ENCODE measurements at regions not wholly inside any gene's neighbourhood (a gene's known extent, or its start where the extent isn't known, plus 50 kb on each side); places are given as distances from the start of the nearest gene placed in this dataset.

- TF ChIP-seq CEBPB (IDR thresholded peaks at IDR 0.05) (no peak), NFIC (IDR thresholded peaks at IDR 0.05) (no peak), TAF1 (IDR thresholded peaks at IDR 0.05; ENCODE audit: low read depth) (no peak), FOXM1 (IDR thresholded peaks at IDR 0.05; ENCODE audit: borderline replicate concordance, low read depth) (no peak)
Measured at GRCh38 chr7:156178857-156179256, 366.6 kb upstream of the SHH start.

GRCh38 chr7:156178214-156178613 lies 366.0 kb upstream of the SHH start:
- TF ChIP-seq TCF12 (IDR thresholded peaks at IDR 0.05; ENCODE audit: low read depth) = no peak
- TF ChIP-seq USF1 (IDR thresholded peaks at IDR 0.05) = no peak
- TF ChIP-seq RAD21 (IDR thresholded peaks at IDR 0.05; ENCODE audit: low read depth) = no peak
- TF ChIP-seq EP300 (IDR thresholded peaks at IDR 0.05; ENCODE audit: borderline replicate concordance) = no peak
- TF ChIP-seq CREB1 (IDR thresholded peaks at IDR 0.05; ENCODE audit: low read depth) = no peak
- TF ChIP-seq TEAD4 (IDR thresholded peaks at IDR 0.05) = no peak
- TF ChIP-seq CEBPB (IDR thresholded peaks at IDR 0.05) = no peak
- TF ChIP-seq NFIC (IDR thresholded peaks at IDR 0.05) = no peak
- no peak for TF ChIP-seq REST (IDR thresholded peaks at IDR 0.05; ENCODE audit: low read depth)
- no peak for TF ChIP-seq TAF1 (IDR thresholded peaks at IDR 0.05; ENCODE audit: low read depth)
- TF ChIP-seq ZBTB7A (IDR thresholded peaks at IDR 0.05; ENCODE audit: low read depth) = no peak
- TF ChIP-seq EGR1 (IDR thresholded peaks at IDR 0.05) = no peak
- no peak for TF ChIP-seq MAX (IDR thresholded peaks at IDR 0.05)
- TF ChIP-seq YY1 (IDR thresholded peaks at IDR 0.05; ENCODE audit: low read depth) = no peak
- no peak for TF ChIP-seq FOXM1 (IDR thresholded peaks at IDR 0.05; ENCODE audit: borderline replicate concordance, low read depth)

- TF ChIP-seq ZBTB7A (IDR thresholded peaks at IDR 0.05; ENCODE audit: low read depth) = no peak
- TF ChIP-seq CEBPB (IDR thresholded peaks at IDR 0.05) = no peak
- no peak for TF ChIP-seq NFIC (IDR thresholded peaks at IDR 0.05)
- no peak for TF ChIP-seq YY1 (IDR thresholded peaks at IDR 0.05; ENCODE audit: low read depth)
- no peak for TF ChIP-seq RAD21 (IDR thresholded peaks at IDR 0.05; ENCODE audit: low read depth)
- TF ChIP-seq USF1 (IDR thresholded peaks at IDR 0.05) = no peak
Measured at GRCh38 chr7:156177422-156178055, 365.3 kb upstream of the SHH start.

- TF ChIP-seq ZBTB7A (IDR thresholded peaks at IDR 0.05; ENCODE audit: low read depth) = no peak
- TF ChIP-seq RAD21 (IDR thresholded peaks at IDR 0.05; ENCODE audit: low read depth) = no peak
- no peak for TF ChIP-seq EGR1 (IDR thresholded peaks at IDR 0.05)
- TF ChIP-seq YY1 (IDR thresholded peaks at IDR 0.05; ENCODE audit: low read depth) = no peak
- TF ChIP-seq TAF1 (IDR thresholded peaks at IDR 0.05; ENCODE audit: low read depth) = no peak
- no peak for TF ChIP-seq USF1 (IDR thresholded peaks at IDR 0.05)
- no peak for TF ChIP-seq REST (IDR thresholded peaks at IDR 0.05; ENCODE audit: low read depth)
- TF ChIP-seq CREB1 (IDR thresholded peaks at IDR 0.05; ENCODE audit: low read depth) = no peak
- no peak for TF ChIP-seq NFIC (IDR thresholded peaks at IDR 0.05)
- TF ChIP-seq TEAD4 (IDR thresholded peaks at IDR 0.05) = no peak
- no peak for TF ChIP-seq TCF12 (IDR thresholded peaks at IDR 0.05; ENCODE audit: low read depth)
- no peak for TF ChIP-seq EP300 (IDR thresholded peaks at IDR 0.05; ENCODE audit: borderline replicate concordance)
- no peak for TF ChIP-seq MAX (IDR thresholded peaks at IDR 0.05)
Measured at GRCh38 chr7:156176039-156176438, 363.8 kb upstream of the SHH start.

GRCh38 chr7:156175003-156175402 lies 362.7 kb upstream of the SHH start:
- TF ChIP-seq ZBTB7A (IDR thresholded peaks at IDR 0.05; ENCODE audit: low read depth) (no peak), CREB1 (IDR thresholded peaks at IDR 0.05; ENCODE audit: low read depth) (no peak), TAF1 (IDR thresholded peaks at IDR 0.05; ENCODE audit: low read depth) (no peak), RAD21 (IDR thresholded peaks at IDR 0.05; ENCODE audit: low read depth) (no peak), NFIC (IDR thresholded peaks at IDR 0.05) (no peak), USF1 (IDR thresholded peaks at IDR 0.05) (no peak)

Data from Ishikawa (cell line).